Natural killer cell (primary cell): ENCODE measurements at regions not wholly inside any gene's neighbourhood (a gene's known extent, or its start where the extent isn't known, plus 50 kb on each side); places are given as distances from the start of the nearest gene placed in this dataset.

Experiments used
- ATAC-seq, 3 donors: fragments of 150-1000 bp in 2 of 3; fragments of 200-7000 bp in 1 of 3; cut with Tn5 transposase; 1 replicate in 1 of 3; 2 replicates in 2 of 3; pipeline ENCODE4 v1.10.0; 2021; ENCODE audit warnings: mild to moderate bottlenecking in 2 of 3, moderate library complexity in 2 of 3
- DNase-seq, 2 donors: peaks; one replicate each; pipeline versions ENCODE4 v3.0.0 to v3.0.0-alpha.2; 2013 to 2021; ENCODE audit warnings: mixed read lengths in 1 of 2
- H3K27ac ChIP-seq: one replicate; pipeline ENCODE4 v1.5.1; 2013; ENCODE audit warnings: mild to moderate bottlenecking, low read length
- H3K27me3 ChIP-seq: one replicate; pipeline ENCODE4 v1.6.1; 2013; ENCODE audit warnings: low read length; ENCODE audit not compliant: control insufficient read depth, insufficient read depth
- H3K36me3 ChIP-seq: one replicate; pipeline ENCODE4 v1.6.1; 2013; ENCODE audit warnings: low read length; ENCODE audit not compliant: control insufficient read depth, insufficient read depth
- H3K4me1 ChIP-seq: one replicate; pipeline ENCODE4 v1.6.1; 2013; ENCODE audit warnings: low read length; ENCODE audit not compliant: control insufficient read depth, insufficient read depth
- H3K4me3 ChIP-seq: one replicate; pipeline ENCODE4 v1.5.1; 2013; ENCODE audit warnings: low read length
- H3K9me3 ChIP-seq: one replicate; pipeline ENCODE4 v1.6.1; 2013; ENCODE audit warnings: low read length; ENCODE audit not compliant: control insufficient read depth, insufficient read depth
- H3K27ac Mint-ChIP-seq, 2 donors: one replicate each; pipeline ENCODE4 v1.8.0; 2022; ENCODE audit warnings: mild to moderate bottlenecking in 2 of 2, mixed read lengths in 2 of 2, moderate library complexity in 1 of 2
- H3K27me3 Mint-ChIP-seq, 2 donors: one replicate each; pipeline ENCODE4 v1.8.0; 2022; ENCODE audit warnings: low read depth in 2 of 2, mixed read lengths in 2 of 2
- H3K36me3 Mint-ChIP-seq: one replicate; pipeline ENCODE4 v1.8.0; 2022; ENCODE audit warnings: mixed read lengths
- H3K4me1 Mint-ChIP-seq, 2 donors: one replicate each; pipeline ENCODE4 v1.8.0; 2022; ENCODE audit warnings: mixed read lengths in 2 of 2
- H3K4me3 Mint-ChIP-seq: one replicate; pipeline ENCODE4 v1.8.0; 2022; ENCODE audit warnings: mild to moderate bottlenecking, moderate library complexity, mixed read lengths
- H3K9me3 Mint-ChIP-seq, 2 donors: one replicate each; pipeline ENCODE4 v1.8.0; 2022; ENCODE audit warnings: mixed read lengths in 2 of 2
- WGBS: methylation state at CpG from one replicate; pipeline ENCODE4 v1.1.7; 2013; ENCODE audit warnings: missing lambda C conversion rate; ENCODE audit not compliant: insufficient coverage; 5-methylcytosine and 5-hydroxymethylcytosine counted together
- intact Hi-C: fragments of 100-400 bp; cut with micrococcal nuclease; formaldehyde crosslinking; loops from one replicate; pipeline ENCODE4 v1.14.2; 2022
- TF ChIP-seq, protein P1 (sequence below): fragments of 200-600 bp; IDR thresholded peaks from one replicate; pipeline ENCODE4 v1.8.0; 2022; ENCODE audit warnings: antibody characterized with exemption

DNA sequence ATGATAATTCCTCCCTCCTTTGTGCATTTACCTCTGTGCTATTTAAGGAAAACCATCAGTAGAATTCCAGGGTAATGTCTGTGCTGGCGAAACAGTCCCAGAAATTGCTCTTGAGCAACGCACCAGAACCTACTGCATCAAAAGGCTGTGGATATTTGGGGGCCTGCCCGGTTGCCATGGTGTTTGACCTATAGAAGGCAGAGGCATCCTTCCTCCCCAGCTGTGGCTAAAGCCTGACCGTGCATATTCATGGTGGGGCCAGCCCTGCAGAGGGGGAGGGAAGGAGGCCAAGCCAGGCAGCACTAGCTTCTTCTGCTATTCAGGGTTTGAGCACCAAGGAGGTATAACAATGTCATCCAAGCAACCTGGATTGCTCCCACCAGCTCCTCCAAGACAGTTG is 215.0 kb upstream of the E2F8 start:
- 70% methylated on average over 4 of the region's 4 CpGs for WGBS

DNA sequence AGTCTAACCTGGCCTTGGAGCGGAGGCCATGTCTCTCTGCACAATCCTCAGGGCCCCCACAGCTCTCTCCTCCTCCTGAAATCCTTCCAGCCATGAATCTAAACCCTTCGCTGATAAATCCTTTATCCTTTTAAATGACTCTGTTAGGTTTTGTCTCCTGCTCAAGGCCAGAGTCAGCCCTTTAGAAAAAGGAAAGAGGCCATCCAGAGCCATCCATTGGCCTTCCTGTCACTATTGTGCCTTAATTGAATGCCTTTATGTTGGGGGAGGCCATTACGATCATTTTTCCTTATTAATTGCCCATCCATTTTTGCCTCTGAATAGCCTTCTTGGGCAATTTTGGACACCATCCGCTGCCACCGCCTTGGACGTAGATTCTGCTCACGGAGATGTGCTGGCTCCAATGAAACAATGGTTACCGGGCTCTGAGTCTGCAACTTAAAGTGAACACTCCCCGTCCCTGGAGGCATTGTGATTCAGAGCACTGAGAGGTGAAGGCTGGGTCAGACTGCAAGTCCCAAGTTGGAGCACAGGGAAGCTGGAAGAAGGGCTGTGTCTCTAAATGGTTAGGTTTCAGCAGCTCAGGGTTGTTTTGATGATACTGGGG is 213.0 kb upstream of the E2F8 start:
- intact Hi-C loops: no loop called here
- Histone ChIP-seq H3K4me3 (no peak overlapping the region), H3K36me3 (no peaks in the 10 kb centered on the region), H3K27ac (no peak overlapping the region), H3K27me3 (no peaks in the 10 kb centered on the region), H3K9me3 (no peaks in the 10 kb centered on the region), H3K4me1 (no peaks in the 10 kb centered on the region)
- WGBS: 85% methylated on average over 9 of the region's 9 CpGs
- TF ChIP-seq, protein P1, sequence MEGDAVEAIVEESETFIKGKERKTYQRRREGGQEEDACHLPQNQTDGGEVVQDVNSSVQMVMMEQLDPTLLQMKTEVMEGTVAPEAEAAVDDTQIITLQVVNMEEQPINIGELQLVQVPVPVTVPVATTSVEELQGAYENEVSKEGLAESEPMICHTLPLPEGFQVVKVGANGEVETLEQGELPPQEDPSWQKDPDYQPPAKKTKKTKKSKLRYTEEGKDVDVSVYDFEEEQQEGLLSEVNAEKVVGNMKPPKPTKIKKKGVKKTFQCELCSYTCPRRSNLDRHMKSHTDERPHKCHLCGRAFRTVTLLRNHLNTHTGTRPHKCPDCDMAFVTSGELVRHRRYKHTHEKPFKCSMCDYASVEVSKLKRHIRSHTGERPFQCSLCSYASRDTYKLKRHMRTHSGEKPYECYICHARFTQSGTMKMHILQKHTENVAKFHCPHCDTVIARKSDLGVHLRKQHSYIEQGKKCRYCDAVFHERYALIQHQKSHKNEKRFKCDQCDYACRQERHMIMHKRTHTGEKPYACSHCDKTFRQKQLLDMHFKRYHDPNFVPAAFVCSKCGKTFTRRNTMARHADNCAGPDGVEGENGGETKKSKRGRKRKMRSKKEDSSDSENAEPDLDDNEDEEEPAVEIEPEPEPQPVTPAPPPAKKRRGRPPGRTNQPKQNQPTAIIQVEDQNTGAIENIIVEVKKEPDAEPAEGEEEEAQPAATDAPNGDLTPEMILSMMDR: no peak
- Mint-ChIP-seq H3K27me3 (peaks cover 17 to 18% of the 10 kb centered on the region in 2 donors), H3K4me3 (no peak overlapping the region), H3K4me1 (no peaks in the 10 kb centered on the region), H3K36me3 (no peaks in the 10 kb centered on the region), H3K27ac (no peak overlapping the region), H3K9me3 (no peaks in the 10 kb centered on the region)
- ATAC-seq: no peak
- DNase-seq: no peak

More for the DNA sequence above, 215.0 kb upstream of the E2F8 start:
- Mint-ChIP-seq H3K27ac (no peak overlapping the region), H3K4me3 (no peak overlapping the region), H3K4me1 (no peaks in the 10 kb centered on the region), H3K9me3 (no peaks in the 10 kb centered on the region), H3K36me3 (no peaks in the 10 kb centered on the region), H3K27me3 (peaks cover 11 to 23% of the 10 kb centered on the region in 2 donors)
- Histone ChIP-seq H3K4me3 (no peak overlapping the region), H3K4me1 (no peaks in the 10 kb centered on the region), H3K27me3 (no peaks in the 10 kb centered on the region), H3K36me3 (no peaks in the 10 kb centered on the region), H3K27ac (no peak overlapping the region), H3K9me3 (no peaks in the 10 kb centered on the region)
- intact Hi-C loops: no loop called here
- TF ChIP-seq, protein P1: no peak
- ATAC-seq (no peak), DNase-seq (no peak)

DNA sequence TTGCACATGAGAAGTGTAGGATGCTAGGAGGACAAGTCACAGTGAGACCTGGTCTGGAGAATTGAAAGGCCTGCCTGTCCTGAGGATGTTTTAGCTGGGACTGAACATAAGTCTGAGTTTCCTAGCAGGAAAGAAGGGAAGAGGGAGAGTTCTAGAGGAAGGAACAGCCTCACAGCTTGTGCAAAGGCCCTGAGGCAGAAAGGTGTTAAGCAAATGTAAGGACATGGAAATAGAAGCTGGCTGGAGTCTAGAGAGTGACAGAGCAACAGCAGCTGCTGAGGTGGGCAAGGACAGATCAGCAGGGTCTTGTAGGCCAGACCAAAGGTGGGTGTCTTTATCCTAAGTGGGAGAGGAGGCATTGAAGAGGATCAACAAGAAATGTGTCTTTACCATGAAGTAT is 210.9 kb upstream of the E2F8 start:
- Mint-ChIP-seq H3K4me3 (no peak overlapping the region), H3K27me3 (peaks cover 6 to 7% of the 10 kb centered on the region in 2 donors), H3K9me3 (no peaks in the 10 kb centered on the region), H3K36me3 (no peaks in the 10 kb centered on the region), H3K27ac (no peak overlapping the region), H3K4me1 (no peaks in the 10 kb centered on the region)
- no peak overlapping the region for H3K27ac ChIP-seq
- no peak for DNase-seq
- no peak for ATAC-seq
- intact Hi-C loops: no loop called here
- H3K9me3 ChIP-seq: no peaks in the 10 kb centered on the region
- H3K27me3 ChIP-seq: no peaks in the 10 kb centered on the region
- H3K36me3 ChIP-seq: no peaks in the 10 kb centered on the region
- H3K4me1 ChIP-seq: no peaks in the 10 kb centered on the region
- TF ChIP-seq, protein P1: no peak
- no peak overlapping the region for H3K4me3 ChIP-seq

DNA sequence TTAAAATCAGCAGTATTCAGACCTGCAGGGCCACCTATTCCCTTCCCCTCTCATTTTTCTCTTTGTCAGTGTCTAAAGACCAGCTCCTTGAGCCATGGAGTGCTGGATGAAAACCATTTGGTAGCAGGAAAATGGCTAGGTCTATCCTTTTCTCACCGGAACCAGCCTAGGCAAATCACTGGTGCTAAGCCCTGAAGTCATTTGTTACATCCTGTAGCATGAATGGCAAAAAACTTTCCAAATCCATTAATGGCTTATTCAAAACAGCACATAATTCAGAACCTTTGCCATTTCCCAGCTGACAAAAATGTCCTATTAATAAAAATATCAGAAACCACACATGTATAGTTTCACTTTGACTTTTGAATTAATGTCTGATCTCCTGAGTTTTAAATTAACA is 209.5 kb upstream of the E2F8 start:
- intact Hi-C loops: no loop called here
- no peaks in the 10 kb centered on the region for H3K27me3 ChIP-seq
- 82% methylated on average over 1 of the region's 1 CpG for WGBS

More for the DNA sequence above, 209.5 kb upstream of the E2F8 start:
- ATAC-seq (no peak), DNase-seq (no peak)
- TF ChIP-seq, protein P1: no peak
- Mint-ChIP-seq H3K4me3 (no peak overlapping the region), H3K27ac (no peak overlapping the region), H3K9me3 (no peaks in the 10 kb centered on the region), H3K27me3 (peaks cover 6 to 7% of the 10 kb centered on the region in 2 donors), H3K36me3 (no peaks in the 10 kb centered on the region), H3K4me1 (no peaks in the 10 kb centered on the region)
- Histone ChIP-seq H3K4me3 (no peak overlapping the region), H3K4me1 (no peaks in the 10 kb centered on the region), H3K9me3 (no peaks in the 10 kb centered on the region), H3K36me3 (no peaks in the 10 kb centered on the region), H3K27ac (no peak overlapping the region)
